Fibroblast of upper back skin (primary cell): ENCODE measurements at regions not wholly inside any gene's neighbourhood (a gene's known extent, or its start where the extent isn't known, plus 50 kb on each side); places are given as distances from the start of the nearest gene placed in this dataset.

Source experiments
- DNase-seq: peaks from one replicate; pipeline ENCODE4 v3.0.0-alpha.2; 2013

GRCh38 chr21:15247613-15248012 lies 182.8 kb upstream of the NRIP1 start:
- peak; percentile 34 for DNase-seq

GRCh38 chr21:15249285-15249993 lies 184.6 kb upstream of the NRIP1 start:
- peak; percentile 25 for DNase-seq

- DNase-seq: peak; percentile 63
These were observed 185.6 kb upstream of the NRIP1 start for GRCh38 chr21:15250384-15250783.

GRCh38 chr21:15252431-15252830 lies 187.6 kb upstream of the NRIP1 start:
- no peak for DNase-seq

GRCh38 chr21:15254111-15254510 lies 189.3 kb upstream of the NRIP1 start:
- no peak for DNase-seq

GRCh38 chr21:15255261-15255660 lies 190.5 kb upstream of the NRIP1 start:
- no peak for DNase-seq

GRCh38 chr21:15255763-15256162 lies 191.0 kb upstream of the NRIP1 start:
- peak; percentile 25 for DNase-seq

- DNase-seq: no peak
These were observed 192.2 kb upstream of the NRIP1 start for GRCh38 chr21:15256996-15257395.

- no peak for DNase-seq
These were observed 192.8 kb upstream of the NRIP1 start for GRCh38 chr21:15257646-15258045.

- no peak for DNase-seq
These were observed 195.0 kb upstream of the NRIP1 start for GRCh38 chr21:15259824-15260223.

GRCh38 chr21:15260604-15261003 lies 195.8 kb upstream of the NRIP1 start:
- DNase-seq: no peak

- no peak for DNase-seq
These were observed 199.4 kb upstream of the NRIP1 start for GRCh38 chr21:15264084-15264665.

GRCh38 chr21:15272171-15272570 lies 207.4 kb upstream of the NRIP1 start:
- no peak for DNase-seq

GRCh38 chr21:15272591-15272990 lies 207.8 kb upstream of the NRIP1 start:
- DNase-seq: peak; percentile 52

- no peak for DNase-seq
These were observed 208.4 kb upstream of the NRIP1 start for GRCh38 chr21:15273244-15273643.

- no peak for DNase-seq
These were observed 210.1 kb upstream of the NRIP1 start for GRCh38 chr21:15274701-15275485.

GRCh38 chr21:15275615-15276235 lies 210.9 kb upstream of the NRIP1 start:
- DNase-seq: no peak

- DNase-seq: no peak
These were observed 211.4 kb upstream of the NRIP1 start for GRCh38 chr21:15276243-15276642.

- DNase-seq: no peak
These were observed 212.7 kb upstream of the NRIP1 start for GRCh38 chr21:15277466-15277865.

- DNase-seq: no peak
These were observed 213.5 kb upstream of the NRIP1 start for GRCh38 chr21:15278279-15278678.

GRCh38 chr21:15278851-15279250 lies 214.1 kb upstream of the NRIP1 start:
- no peak for DNase-seq

GRCh38 chr21:15279482-15279881 lies 214.7 kb upstream of the NRIP1 start:
- DNase-seq: peak; percentile 68

GRCh38 chr21:15281714-15282113 lies 216.9 kb upstream of the NRIP1 start:
- no peak for DNase-seq

GRCh38 chr21:15282665-15283064 lies 217.9 kb upstream of the NRIP1 start:
- no peak for DNase-seq
